HG03039 (cell line): ENCODE measurements at regions not wholly inside any gene's neighbourhood (a gene's known extent, or its start where the extent isn't known, plus 50 kb on each side); places are given as distances from the start of the nearest gene placed in this dataset.
"Not testable (repeated sequence)": the region's sequence is repeated elsewhere in the genome, so short reads cannot be mapped to it uniquely, and the experiment has no call there.

Experiments
- ATAC-seq: cut with Tn5 transposase; IDR thresholded peaks from one replicate; pipeline ENCODE4 v1.9.1; 2021; ENCODE audit warnings: mild to moderate bottlenecking, moderate library complexity; ENCODE audit not compliant: unreplicated experiment

- ATAC-seq: no peak
Observed at GRCh38 chr5:135185481-135186065, 151.5 kb upstream of the PITX1 start.

- no peak for ATAC-seq
Observed at GRCh38 chr5:135184646-135185045, 150.6 kb upstream of the PITX1 start.

GRCh38 chr5:135183464-135183863, 149.4 kb upstream of the PITX1 start:
- no peak for ATAC-seq

- ATAC-seq: no peak
Observed at GRCh38 chr5:135182675-135183074, 148.6 kb upstream of the PITX1 start.

GRCh38 chr5:135181653-135182052, 147.6 kb upstream of the PITX1 start:
- ATAC-seq: no peak

GRCh38 chr5:135179308-135179980, 145.4 kb upstream of the PITX1 start:
- no peak for ATAC-seq

- ATAC-seq: no peak
Observed at GRCh38 chr5:135178476-135179155, 144.6 kb upstream of the PITX1 start.

GRCh38 chr5:135177591-135177990, 143.6 kb upstream of the PITX1 start:
- ATAC-seq: no peak

GRCh38 chr5:135176991-135177390, 143.0 kb upstream of the PITX1 start:
- no peak for ATAC-seq

GRCh38 chr5:135174315-135175096, 140.5 kb upstream of the PITX1 start:
- no peak for ATAC-seq

GRCh38 chr5:135173662-135174290, 139.7 kb upstream of the PITX1 start:
- ATAC-seq: no peak

GRCh38 chr5:135172718-135173117, 138.7 kb upstream of the PITX1 start:
- ATAC-seq: no peak

GRCh38 chr5:135171336-135171735, 137.3 kb upstream of the PITX1 start:
- no peak for ATAC-seq

GRCh38 chr5:135170500-135170899, 136.5 kb upstream of the PITX1 start:
- ATAC-seq: no peak

- ATAC-seq: no peak
Observed at GRCh38 chr5:135169753-135170152, 135.7 kb upstream of the PITX1 start.

GRCh38 chr5:135167634-135168033, 133.6 kb upstream of the PITX1 start:
- no peak for ATAC-seq

GRCh38 chr5:135164873-135165614, 131.0 kb upstream of the PITX1 start:
- ATAC-seq: not testable (repeated sequence)

- ATAC-seq: no peak
Observed at GRCh38 chr5:135163964-135164363, 129.9 kb upstream of the PITX1 start.

GRCh38 chr5:135163391-135163790, 129.4 kb upstream of the PITX1 start:
- ATAC-seq: no peak

- no peak for ATAC-seq
Observed at GRCh38 chr5:135162661-135163265, 128.7 kb upstream of the PITX1 start.
